Globus pallidus (tissue), 1 donor: ENCODE measurements at regions not wholly inside any gene's neighbourhood (a gene's known extent, or its start where the extent isn't known, plus 50 kb on each side); places are given as distances from the start of the nearest gene placed in this dataset.
"Not testable (repeated sequence)": the region's sequence is repeated elsewhere in the genome, so short reads cannot be mapped to it uniquely, and the experiment has no call there.

Experiments used
- DNase-seq: peaks from one replicate; pipeline ENCODE4 v3.0.0-alpha.2; 2015; ENCODE audit warnings: low spot score

- DNase-seq = no peak
Measured at GRCh38 chr5:39955156-39955555, 530.4 kb upstream of the DAB2 start.

DNA sequence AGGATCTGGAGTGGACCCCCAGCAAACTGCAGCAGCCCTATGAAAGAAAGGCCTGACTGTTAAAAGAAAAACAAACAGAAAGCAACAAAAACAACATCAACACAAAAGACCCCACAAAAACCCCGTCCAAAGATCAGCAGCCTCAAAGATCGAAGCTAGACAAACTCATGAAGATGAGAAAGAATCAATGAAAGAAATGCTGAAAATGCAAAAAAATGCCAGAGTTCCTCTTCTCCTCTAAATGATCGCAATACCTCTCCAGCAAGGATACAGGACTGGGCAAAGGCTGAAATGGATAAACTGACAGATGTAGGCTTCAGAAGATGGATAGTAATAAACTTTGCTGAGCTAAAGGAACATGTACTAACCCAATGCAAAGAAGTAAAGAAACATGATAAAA, 526.3 kb upstream of the DAB2 start:
- DNase-seq = no peak

DNA sequence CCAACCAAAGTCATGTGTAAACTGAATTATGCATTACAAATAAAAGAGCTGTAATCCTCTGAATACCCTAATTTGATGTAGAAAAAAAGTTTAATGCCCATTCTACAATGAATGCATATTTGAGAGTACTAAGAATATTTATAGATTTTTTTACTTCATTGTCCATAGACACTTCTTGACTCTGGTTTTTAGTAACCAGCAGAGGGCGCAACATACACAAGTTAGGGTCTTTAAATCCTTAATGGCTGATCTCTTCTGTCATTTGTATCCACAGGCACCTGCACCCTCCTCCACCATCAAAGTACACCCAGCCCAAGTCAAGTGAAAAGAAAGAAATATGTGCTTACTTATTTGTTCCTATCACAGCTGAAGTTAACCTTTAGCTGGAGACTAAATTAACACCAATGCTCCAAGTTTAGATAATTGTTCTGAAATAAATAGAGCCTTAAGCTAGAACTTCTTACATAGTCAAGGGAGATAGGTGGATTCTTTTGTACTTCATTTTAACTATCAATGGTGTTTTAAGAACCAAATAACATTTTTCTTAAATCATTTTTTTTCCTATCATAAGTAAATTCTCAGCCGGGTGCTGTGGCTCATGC, 524.2 kb upstream of the DAB2 start:
- peak; percentile 54 for DNase-seq

DNA sequence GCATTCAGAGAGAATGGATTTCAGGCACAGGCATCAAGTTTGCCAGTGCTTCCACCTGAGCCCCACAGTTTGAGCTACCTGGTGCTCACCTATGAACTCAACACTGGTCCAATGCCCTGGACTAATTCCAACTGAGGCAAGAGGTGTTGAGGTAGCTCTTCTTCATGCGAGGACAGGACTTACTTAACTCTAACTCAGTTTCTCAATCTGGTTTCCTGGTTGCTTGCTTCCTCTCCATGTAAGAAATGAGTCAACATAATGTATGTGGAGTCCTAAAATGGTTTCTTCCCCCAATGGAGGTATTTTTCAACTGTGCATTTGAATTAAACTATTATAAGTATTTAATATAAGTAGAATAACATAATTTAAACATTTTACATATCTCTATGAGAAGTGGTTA, 523.6 kb upstream of the DAB2 start:
- no peak for DNase-seq

DNA sequence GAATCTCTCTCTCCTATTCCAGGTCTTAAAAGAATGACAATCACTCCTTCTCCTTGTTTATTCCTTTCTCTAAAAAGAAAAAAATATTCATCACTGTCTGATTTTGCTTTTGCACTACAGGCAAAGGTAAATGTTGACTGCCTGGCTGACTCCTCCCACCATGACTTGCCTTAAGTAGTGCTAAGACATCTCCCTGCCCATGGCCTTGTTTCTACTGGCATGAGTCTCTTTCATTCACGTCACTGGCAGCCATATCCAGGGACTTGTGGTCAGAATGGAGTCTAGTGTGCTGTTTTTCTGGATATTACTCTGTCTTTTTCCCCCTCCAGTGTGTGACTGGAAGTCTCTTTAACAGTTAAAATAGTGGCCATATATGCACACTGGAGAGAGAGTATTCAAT, 522.9 kb upstream of the DAB2 start:
- no peak for DNase-seq

- DNase-seq = no peak
Measured at GRCh38 chr5:39946356-39947045, 521.7 kb upstream of the DAB2 start.

DNA sequence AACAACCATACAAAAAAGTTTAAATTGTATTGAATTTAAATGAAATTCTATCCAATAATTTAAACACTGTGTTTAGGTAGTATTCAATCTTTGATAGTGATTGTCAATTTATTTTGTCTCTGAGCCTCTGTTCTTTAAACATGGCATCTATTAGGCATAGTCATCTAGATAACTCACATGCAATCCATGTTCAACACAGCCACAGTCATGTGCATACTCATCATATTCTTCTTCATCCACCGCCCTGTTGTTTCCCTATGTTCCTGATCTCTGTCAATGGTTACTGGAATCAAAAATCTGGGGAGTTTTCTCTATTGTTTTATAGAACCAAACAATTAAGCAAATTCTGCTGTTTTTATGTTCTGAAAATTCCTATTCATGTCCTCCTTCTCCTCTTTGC, 521.1 kb upstream of the DAB2 start:
- DNase-seq = no peak

DNA sequence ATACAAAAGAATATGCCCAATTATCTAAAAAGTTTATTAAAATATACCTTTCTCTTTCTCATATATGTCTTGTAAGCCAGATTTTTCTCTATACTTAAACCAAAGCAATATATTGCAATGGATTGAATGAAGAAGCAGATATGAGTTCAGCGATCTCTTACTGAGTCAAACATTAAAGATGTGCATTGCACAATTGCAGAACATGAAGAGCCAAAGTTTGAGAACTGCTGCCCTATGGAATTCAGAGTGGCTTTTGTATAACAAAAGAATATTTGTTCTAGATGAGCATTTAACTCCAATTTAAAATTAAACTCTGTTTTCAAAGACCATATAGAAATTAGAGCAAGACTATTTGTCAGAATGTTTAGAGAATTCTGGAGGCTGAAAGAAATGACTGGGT, 519.0 kb upstream of the DAB2 start:
- no peak for DNase-seq

DNA sequence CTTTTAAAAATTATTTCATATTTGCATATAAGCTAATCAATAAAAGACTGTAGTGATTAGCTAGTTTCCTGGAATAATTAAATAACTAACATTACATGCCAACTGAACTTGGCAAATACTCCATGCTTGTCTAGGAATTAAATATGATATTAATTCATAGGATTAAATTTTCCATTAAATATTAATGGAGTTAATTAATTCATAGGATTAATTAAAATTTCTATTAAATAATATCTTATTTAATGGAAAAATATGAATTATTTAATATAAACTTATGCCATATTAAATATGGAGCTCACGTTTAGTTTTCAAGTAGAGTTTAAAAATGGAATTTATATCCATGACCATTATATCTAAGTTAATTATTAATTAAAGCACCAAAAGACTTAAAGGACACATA, 517.8 kb upstream of the DAB2 start:
- no peak for DNase-seq

DNA sequence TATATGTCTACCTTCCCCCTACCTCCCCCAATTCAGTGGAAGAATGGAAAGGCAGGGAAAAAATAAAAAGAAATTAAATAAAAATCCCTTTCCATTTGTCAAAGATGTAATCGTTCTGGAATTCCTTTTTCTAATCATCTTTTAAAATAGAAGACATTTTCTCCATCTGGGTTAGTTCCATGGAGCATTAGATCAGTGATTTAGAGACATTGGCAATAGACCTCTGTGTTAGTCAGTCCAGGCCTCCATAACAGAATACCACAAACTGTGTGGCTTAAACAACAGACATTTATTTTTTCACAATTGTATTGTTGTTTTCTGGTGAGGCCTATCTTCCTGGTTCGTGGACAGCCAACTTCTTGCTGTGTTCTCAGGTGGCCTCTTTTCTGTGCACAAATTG, 516.6 kb upstream of the DAB2 start:
- DNase-seq = no peak

DNA sequence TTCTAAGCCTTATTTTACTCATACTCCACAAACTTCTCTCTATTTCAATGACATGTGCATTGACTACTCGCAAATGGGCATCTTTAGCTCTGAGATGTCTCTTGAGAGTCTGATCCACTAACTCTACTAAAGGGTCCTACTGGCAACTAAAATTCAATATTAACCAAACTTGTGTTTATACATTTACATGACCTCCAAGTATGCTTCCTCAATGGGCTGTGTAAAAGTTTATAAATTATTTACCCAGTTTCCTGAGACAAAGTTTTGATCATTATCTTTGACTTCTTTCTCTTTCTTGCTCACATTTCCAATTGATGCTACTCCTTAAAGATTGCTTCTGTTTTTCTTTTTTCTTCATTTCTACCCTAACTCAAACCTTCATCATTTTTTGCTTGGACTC, 510.1 kb upstream of the DAB2 start:
- no peak for DNase-seq

DNA sequence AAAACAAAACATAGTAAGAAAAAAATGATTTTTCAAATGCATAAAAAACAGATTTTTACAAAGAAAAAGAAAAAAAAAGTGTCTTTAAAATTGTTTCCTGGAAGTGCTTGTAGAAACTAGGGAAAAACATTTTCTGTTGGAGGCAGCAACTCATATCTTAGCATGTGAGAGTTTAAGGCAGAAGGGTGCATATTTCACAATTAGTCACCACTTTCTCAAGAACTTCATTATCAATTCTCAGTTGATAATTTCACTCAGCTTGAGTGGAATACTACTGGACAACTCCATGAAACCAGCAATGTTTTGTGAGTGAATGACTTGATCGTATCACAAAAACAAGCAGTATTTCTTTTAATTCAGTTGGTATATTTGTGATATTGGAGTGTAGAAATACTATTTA, 508.3 kb upstream of the DAB2 start:
- DNase-seq = no peak

- DNase-seq = no peak
Measured at GRCh38 chr5:39928709-39929108, 503.9 kb upstream of the DAB2 start.

DNA sequence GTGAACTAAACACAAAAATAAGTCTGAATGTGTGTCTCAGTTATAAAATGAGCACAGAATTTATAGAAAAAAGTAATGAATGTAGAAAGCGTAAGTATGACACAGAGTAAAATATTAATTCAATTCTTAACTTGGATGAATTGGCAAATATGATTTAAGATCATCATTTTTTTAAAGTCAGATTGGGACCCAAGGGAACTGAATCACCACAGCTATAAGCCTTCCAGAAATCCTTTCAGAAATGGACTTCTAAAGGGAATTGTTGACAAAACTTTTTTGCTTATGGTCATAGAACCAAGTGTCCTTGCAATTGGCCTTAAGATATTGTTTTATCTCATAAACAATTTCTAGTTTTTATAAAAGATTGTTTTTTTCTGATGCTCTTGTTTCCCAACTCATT, 495.1 kb upstream of the DAB2 start:
- DNase-seq = no peak

GRCh38 chr5:39912906-39913305, 488.1 kb upstream of the DAB2 start:
- no peak for DNase-seq

DNA sequence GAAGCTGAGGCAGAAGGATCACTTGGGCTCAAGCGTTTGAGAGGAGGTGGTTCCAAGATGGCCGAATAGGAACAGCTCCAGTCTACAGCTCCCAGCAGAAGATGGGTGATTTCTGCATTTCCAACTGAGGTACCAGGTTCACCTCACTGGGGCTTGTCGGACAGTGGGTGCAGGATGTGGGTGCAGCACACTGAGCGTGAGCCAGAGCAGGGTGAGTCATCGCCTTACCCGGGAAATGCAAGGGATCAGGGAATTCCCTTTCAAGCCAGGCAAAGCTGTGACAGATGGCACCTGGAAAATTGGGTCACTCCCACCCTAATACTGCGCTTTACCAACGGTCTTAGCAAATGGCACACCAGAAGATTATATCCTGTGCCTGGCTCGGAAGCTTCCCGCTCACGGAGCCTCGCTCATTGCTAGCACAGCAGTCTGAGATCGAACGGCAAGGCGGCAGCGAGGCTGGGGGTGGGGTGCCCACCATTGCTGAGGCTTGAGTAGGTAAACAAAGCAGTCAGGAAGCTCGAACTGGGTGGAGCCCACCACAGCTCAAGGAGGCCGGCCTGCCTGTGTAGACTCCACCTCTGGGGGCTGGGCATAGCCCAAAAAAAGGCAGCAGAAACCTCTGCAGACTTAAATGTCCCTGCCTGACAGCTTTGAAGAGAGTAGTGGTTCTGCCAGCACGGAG, 482.6 kb upstream of the DAB2 start:
- DNase-seq = not testable (repeated sequence)

DNA sequence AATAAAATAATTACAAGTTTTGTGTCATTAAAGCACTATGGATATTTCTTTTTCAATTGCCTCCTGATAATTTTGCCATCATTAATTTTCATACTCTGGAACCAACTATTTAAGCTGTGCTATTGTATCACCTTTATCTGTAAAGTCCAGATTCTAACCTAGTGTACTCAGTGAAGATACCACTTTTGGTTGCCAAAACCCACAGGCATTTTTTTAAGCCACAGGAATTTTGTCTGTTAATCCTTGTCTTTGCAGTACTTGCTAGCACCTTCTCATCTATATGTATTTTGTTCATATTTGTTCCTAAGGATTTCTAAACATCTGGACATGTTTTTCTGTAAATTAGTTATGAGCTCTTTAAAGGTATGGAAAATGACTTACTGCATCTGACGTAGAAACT, 481.4 kb upstream of the DAB2 start:
- no peak for DNase-seq

- no peak for DNase-seq
Measured at GRCh38 chr5:39905356-39905755, 480.6 kb upstream of the DAB2 start.

DNA sequence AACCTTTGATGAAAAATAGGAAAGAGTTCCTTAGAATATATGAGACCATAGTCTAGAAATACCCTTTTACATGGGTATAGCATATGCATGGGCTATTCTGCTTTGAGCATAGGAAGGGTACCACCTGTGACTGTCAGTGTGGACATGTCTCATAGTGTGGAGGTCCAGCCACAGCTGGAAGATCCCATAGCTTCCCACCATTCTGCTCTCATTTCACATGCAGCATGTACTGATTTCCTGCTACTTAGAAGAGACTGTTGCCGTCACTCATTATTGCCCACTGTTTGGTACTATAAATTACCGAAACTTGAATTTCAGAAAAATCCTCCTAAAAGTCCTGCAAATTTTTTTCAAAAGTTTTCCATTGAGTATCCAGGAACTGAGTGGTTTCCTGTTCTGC, 477.8 kb upstream of the DAB2 start:
- DNase-seq = no peak

DNA sequence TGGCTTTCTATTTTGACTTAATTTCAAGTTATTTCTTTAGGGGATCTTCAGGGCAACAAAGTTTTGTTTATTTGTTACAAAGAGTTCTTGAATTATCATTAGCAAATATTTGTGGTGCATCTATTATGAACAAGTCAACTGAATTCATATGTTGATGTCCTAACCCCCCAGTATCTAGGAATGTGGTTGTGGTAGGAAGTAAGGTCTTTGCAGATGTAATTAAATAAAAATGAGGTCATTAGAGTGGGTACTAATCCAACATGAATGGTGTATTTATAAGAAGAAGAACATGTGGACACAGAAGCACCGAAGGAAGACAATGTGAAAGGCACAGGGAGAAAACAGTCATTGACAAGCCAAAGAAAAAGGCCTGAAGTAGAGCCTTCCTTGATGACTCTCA, 474.0 kb upstream of the DAB2 start:
- no peak for DNase-seq

DNA sequence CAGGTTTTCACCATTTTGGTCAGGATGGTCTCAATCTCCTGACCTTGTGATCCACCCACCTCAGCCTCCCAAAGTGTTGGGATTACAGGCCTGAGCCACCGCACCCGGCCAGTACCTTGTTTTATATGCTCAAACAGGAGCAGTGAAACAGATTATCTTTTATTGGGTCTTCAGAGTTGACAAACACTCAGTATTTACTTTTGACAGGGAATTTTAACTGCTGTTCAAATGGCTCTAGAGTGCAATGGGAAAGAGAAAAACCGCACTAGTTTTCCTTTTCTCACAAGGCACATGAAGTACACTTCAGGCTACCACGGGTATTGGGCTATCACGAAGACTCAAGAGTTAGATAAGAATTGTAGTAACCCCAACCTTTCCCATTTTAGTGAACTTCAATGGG, 471.9 kb upstream of the DAB2 start:
- no peak for DNase-seq

DNA sequence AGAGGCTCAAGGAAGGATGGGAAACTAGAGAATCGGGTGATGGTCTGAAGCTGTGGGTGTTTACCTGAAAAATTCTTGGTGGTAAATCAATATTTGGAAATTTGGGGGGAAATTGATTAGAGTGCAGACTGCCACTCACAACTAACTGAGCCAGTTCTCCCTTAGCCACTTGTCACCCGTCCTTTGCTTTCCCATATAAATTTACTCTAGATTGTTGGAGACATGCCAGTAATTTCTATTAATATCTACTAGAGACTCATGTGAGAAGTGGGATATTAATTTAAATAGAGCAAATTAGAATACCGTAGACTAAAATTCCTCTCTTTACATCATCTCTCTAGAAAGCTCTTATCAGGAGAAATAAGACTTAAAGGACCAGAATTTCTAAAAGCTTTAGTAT, 471.3 kb upstream of the DAB2 start:
- no peak for DNase-seq

- no peak for DNase-seq
Measured at GRCh38 chr5:39892708-39893107, 467.9 kb upstream of the DAB2 start.

- no peak for DNase-seq
Measured at GRCh38 chr5:39891376-39891775, 466.6 kb upstream of the DAB2 start.
